GM18505 (cell line): ENCODE measurements at regions not wholly inside any gene's neighbourhood (a gene's known extent, or its start where the extent isn't known, plus 50 kb on each side); places are given as distances from the start of the nearest gene placed in this dataset.
"Not testable (repeated sequence)": the region's sequence is repeated elsewhere in the genome, so short reads cannot be mapped to it uniquely, and the experiment has no call there.

ENCODE experiments used
- ATAC-seq: cut with Tn5 transposase; IDR thresholded peaks from one replicate; pipeline ENCODE4 v1.9.1; 2021; ENCODE audit not compliant: unreplicated experiment
- POLR2A ChIP-seq: IDR thresholded peaks from 4 replicates; pipeline ENCODE4 v1.6.1; 2011; ENCODE audit warnings: borderline replicate concordance; ENCODE audit not compliant: insufficient read depth, insufficient read length; ENCODE audit errors: extremely low read depth

GRCh38 chr17:68686108-68686988 is 85.2 kb upstream of the FAM20A start:
- no peak for ATAC-seq
- TF ChIP-seq POLR2A = no peak

GRCh38 chr17:68684949-68685357 is 83.8 kb upstream of the FAM20A start:
- TF ChIP-seq POLR2A = no peak
- ATAC-seq = no peak

GRCh38 chr17:68682903-68683302 is 81.7 kb upstream of the FAM20A start:
- TF ChIP-seq POLR2A = no peak
- ATAC-seq = no peak

- no peak for ATAC-seq
- TF ChIP-seq POLR2A = no peak
Observed at GRCh38 chr17:68679882-68680281, 78.7 kb upstream of the FAM20A start.

- no peak for TF ChIP-seq POLR2A
- no peak for ATAC-seq
Observed at GRCh38 chr17:68676856-68677255, 75.7 kb upstream of the FAM20A start.

GRCh38 chr17:68675723-68676122 is 74.6 kb upstream of the FAM20A start:
- no peak for TF ChIP-seq POLR2A
- ATAC-seq = no peak

GRCh38 chr17:68674029-68674925 is 73.1 kb upstream of the FAM20A start:
- no peak for ATAC-seq
- TF ChIP-seq POLR2A = no peak

- ATAC-seq = no peak
- TF ChIP-seq POLR2A = no peak
Observed at GRCh38 chr17:68670967-68671693, 70.0 kb upstream of the FAM20A start.

GRCh38 chr17:68666438-68666837 is 65.3 kb upstream of the FAM20A start:
- ATAC-seq = not testable (repeated sequence)

GRCh38 chr17:68665373-68665772 is 64.2 kb upstream of the FAM20A start:
- ATAC-seq = no peak
- no peak for TF ChIP-seq POLR2A

- TF ChIP-seq POLR2A = no peak
- no peak for ATAC-seq
Observed at GRCh38 chr17:68662479-68662878, 61.3 kb upstream of the FAM20A start.

- TF ChIP-seq POLR2A = no peak
- no peak for ATAC-seq
Observed at GRCh38 chr17:68662037-68662432, 60.9 kb upstream of the FAM20A start.

GRCh38 chr17:68661265-68662036 is 60.3 kb upstream of the FAM20A start:
- no peak for TF ChIP-seq POLR2A
- no peak for ATAC-seq

- ATAC-seq = no peak
- TF ChIP-seq POLR2A = no peak
Observed at GRCh38 chr17:68660302-68660701, 59.1 kb upstream of the FAM20A start.
